Liver (tissue), 7 donors: ENCODE measurements at regions not wholly inside any gene's neighbourhood (a gene's known extent, or its start where the extent isn't known, plus 50 kb on each side); places are given as distances from the start of the nearest gene placed in this dataset.

ENCODE experiments used
- DNase-seq: peaks from one replicate; pipeline ENCODE4 v3.0.0-alpha.2; 2017; ENCODE audit warnings: low spot score
- H3K27ac ChIP-seq, 2 donors: one replicate each; pipeline ENCODE4 v1.7.0; 2013; ENCODE audit warnings: inconsistent platforms in 2 of 2, low read length in 2 of 2, control low read depth in 1 of 2, low read depth in 1 of 2, mild to moderate bottlenecking in 1 of 2
- H3K27me3 ChIP-seq, 4 donors: one replicate each; pipeline versions ENCODE4 v1.6.1 to v1.7.0; 2013; ENCODE audit warnings: low read length in 3 of 4, inconsistent platforms in 1 of 4, mild to moderate bottlenecking in 1 of 4, moderate library complexity in 1 of 4; ENCODE audit not compliant: control insufficient read depth in 4 of 4, insufficient read depth in 4 of 4
- H3K36me3 ChIP-seq, 4 donors: one replicate each; pipeline versions ENCODE4 v1.6.1 to v1.7.0; 2013; ENCODE audit warnings: low read length in 3 of 4, mild to moderate bottlenecking in 3 of 4, low read depth in 1 of 4, moderate library complexity in 1 of 4; ENCODE audit not compliant: control insufficient read depth in 4 of 4, insufficient read depth in 3 of 4
- H3K4me1 ChIP-seq, 4 donors: one replicate each; pipeline versions ENCODE4 v1.6.1 to v1.7.0; 2013; ENCODE audit warnings: low read length in 3 of 4, mild to moderate bottlenecking in 3 of 4, moderate library complexity in 1 of 4; ENCODE audit not compliant: control insufficient read depth in 4 of 4, insufficient read depth in 4 of 4
- H3K4me3 ChIP-seq, 3 donors: one replicate each; pipeline versions ENCODE4 v1.6.1 to v1.7.0; 2013; ENCODE audit warnings: low read length in 3 of 3, control low read depth in 1 of 3, low read depth in 1 of 3, mild to moderate bottlenecking in 1 of 3
- H3K9ac ChIP-seq, 2 donors: one replicate each; pipeline ENCODE4 v1.7.0; 2013; ENCODE audit warnings: low read length in 2 of 2, mild to moderate bottlenecking in 2 of 2, moderate library complexity in 2 of 2, control low read depth in 1 of 2, low read depth in 1 of 2
- H3K9me3 ChIP-seq, 4 donors: one replicate each; pipeline versions ENCODE4 v1.6.1 to v1.7.0; 2013; ENCODE audit warnings: low read length in 3 of 4; ENCODE audit not compliant: control insufficient read depth in 4 of 4
- ATF3 ChIP-seq: IDR thresholded peaks from 2 replicates; pipeline ENCODE4 v1.6.1; 2016; ENCODE audit warnings: antibody characterized with exemption
- EGR1 ChIP-seq, 2 donors: IDR thresholded peaks; 2 replicates each; pipeline ENCODE4 v1.6.1; 2016 to 2018; ENCODE audit warnings: antibody characterized with exemption in 2 of 2, low read depth in 2 of 2
- FOXA1 ChIP-seq: IDR thresholded peaks from 2 replicates; pipeline ENCODE4 v1.6.1; 2016; ENCODE audit warnings: antibody characterized with exemption
- FOXA2 ChIP-seq: IDR thresholded peaks from 2 replicates; pipeline ENCODE4 v1.6.1; 2016; ENCODE audit warnings: antibody characterized with exemption
- GABPA ChIP-seq, 2 donors: IDR thresholded peaks in 1 of 2; conservative IDR thresholded peaks in 1 of 2; 2 replicates each; pipeline ENCODE4 v1.6.1; 2016; ENCODE audit warnings: antibody characterized with exemption in 2 of 2, mild to moderate bottlenecking in 1 of 2, moderate library complexity in 1 of 2
- HNF4G ChIP-seq: IDR thresholded peaks from 2 replicates; pipeline ENCODE4 v1.6.1; 2016; ENCODE audit warnings: antibody characterized with exemption
- JUND ChIP-seq, 2 donors: IDR thresholded peaks; 2 replicates each; pipeline ENCODE4 v1.6.1; 2016; ENCODE audit warnings: antibody characterized with exemption in 2 of 2
- NR2F2 ChIP-seq: IDR thresholded peaks from 2 replicates; pipeline ENCODE4 v1.6.1; 2016; ENCODE audit warnings: antibody characterized with exemption
- RAD21 ChIP-seq, 2 donors: IDR thresholded peaks; 2 replicates each; pipeline ENCODE4 v1.6.1; 2016; ENCODE audit warnings: antibody characterized with exemption in 2 of 2, mild to moderate bottlenecking in 2 of 2
- REST ChIP-seq: IDR thresholded peaks from 2 replicates; pipeline ENCODE4 v1.6.1; 2016; ENCODE audit warnings: antibody characterized with exemption, mild to moderate bottlenecking
- RXRA ChIP-seq, 2 donors: IDR thresholded peaks; 2 replicates each; pipeline ENCODE4 v1.6.1; 2017 to 2018; ENCODE audit warnings: antibody characterized with exemption in 2 of 2, mild to moderate bottlenecking in 1 of 2
- SP1 ChIP-seq: IDR thresholded peaks from 2 replicates; pipeline ENCODE4 v1.6.1; 2018; ENCODE audit warnings: antibody characterized with exemption, mild to moderate bottlenecking
- TAF1 ChIP-seq: conservative IDR thresholded peaks from 2 replicates; pipeline ENCODE4 v1.6.1; 2016; ENCODE audit warnings: antibody characterized with exemption, mild to moderate bottlenecking
- YY1 ChIP-seq: IDR thresholded peaks from 2 replicates; pipeline ENCODE4 v1.6.1; 2016; ENCODE audit warnings: antibody characterized with exemption, mild to moderate bottlenecking
- WGBS: extraction: QIAGEN DNeasy Blood & Tissue Kit; methylation state at CpG from one replicate; pipeline ENCODE4 v1.1.7; 2013; 5-methylcytosine and 5-hydroxymethylcytosine counted together
- TF ChIP-seq, protein P1 (sequence below): IDR thresholded peaks from 2 replicates; pipeline ENCODE4 v1.6.1; 2016; ENCODE audit warnings: antibody characterized with exemption
- donor health status: healthy.
- donor health status: healthy.
- donor health status: healthy.
- donor health status: healthy.

- Histone ChIP-seq H3K4me1 (peaks cover 0 to 2% (median 0%) of the 10 kb centered on the region in 4 donors), H3K27me3 (no peaks in the 10 kb centered on the region), H3K27ac (no peak overlapping the region), H3K9me3 (no peaks in the 10 kb centered on the region), H3K9ac (no peak overlapping the region), H3K4me3 (no peak overlapping the region), H3K36me3 (no peaks in the 10 kb centered on the region)
- no peak for DNase-seq
- WGBS: 84% methylated on average over 8 of the region's 8 CpGs
- TF ChIP-seq EGR1 (IDR thresholded peaks at IDR 0.05; ENCODE audit: low read depth in 2 of 2) (no peak), RAD21 (IDR thresholded peaks at IDR 0.05) (peak; percentile 5 to 14), TAF1 (no peak), NR2F2 (no peak), ATF3 (no peak), JUND (IDR thresholded peaks at IDR 0.05) (no peak)
- TF ChIP-seq, protein P1, sequence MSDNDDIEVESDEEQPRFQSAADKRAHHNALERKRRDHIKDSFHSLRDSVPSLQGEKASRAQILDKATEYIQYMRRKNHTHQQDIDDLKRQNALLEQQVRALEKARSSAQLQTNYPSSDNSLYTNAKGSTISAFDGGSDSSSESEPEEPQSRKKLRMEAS: no peak
Observed at GRCh38 chr15:30030345-30030744, 52.4 kb upstream of the GOLGA8J start.

GRCh38 chr15:30023798-30024295, 58.9 kb upstream of the GOLGA8J start:
- DNase-seq: no peak
- no peaks in the 10 kb centered on the region for H3K9me3 ChIP-seq

DNA sequence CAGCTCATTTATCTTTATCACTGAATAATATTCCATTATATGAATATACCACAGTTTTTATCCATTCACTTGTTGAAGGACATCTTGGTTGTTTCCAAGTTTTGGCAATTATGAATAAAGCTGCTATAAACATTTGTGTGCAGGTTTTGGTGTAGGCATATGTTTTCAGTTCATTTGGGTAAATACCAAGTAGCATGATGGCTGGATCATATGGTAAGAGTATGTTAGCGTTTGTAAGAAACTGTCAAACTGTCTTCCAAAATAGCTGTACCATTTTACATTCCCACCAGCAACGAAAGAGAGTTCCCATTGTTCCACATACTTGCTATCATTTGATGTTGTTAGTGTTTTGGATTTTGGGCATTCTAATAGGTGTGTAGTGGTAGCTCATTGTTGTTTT, 72.0 kb upstream of the GOLGA8J start:
- no peak overlapping the region for H3K9ac ChIP-seq
- H3K27ac ChIP-seq: no peak overlapping the region
- WGBS: 91% methylated on average over 2 of the region's 2 CpGs
- H3K4me3 ChIP-seq: no peak overlapping the region
- no peaks in the 10 kb centered on the region for H3K36me3 ChIP-seq
- H3K4me1 ChIP-seq: no peaks in the 10 kb centered on the region
- no peaks in the 10 kb centered on the region for H3K9me3 ChIP-seq
- H3K27me3 ChIP-seq: no peaks in the 10 kb centered on the region
- no peak for DNase-seq
- TF ChIP-seq ATF3 (no peak), NR2F2 (no peak), EGR1 (IDR thresholded peaks at IDR 0.05; ENCODE audit: low read depth in 2 of 2) (no peak), HNF4G (no peak), TAF1 (no peak), REST (no peak), JUND (IDR thresholded peaks at IDR 0.05) (no peak), RXRA (IDR thresholded peaks at IDR 0.05) (no peak), SP1 (no peak), YY1 (no peak), GABPA (IDR thresholded peaks at IDR 0.05 in 1 of 2, conservative IDR thresholded peaks at IDR 0.05 in 1 of 2) (no peak), FOXA1 (no peak), FOXA2 (no peak), RAD21 (IDR thresholded peaks at IDR 0.05) (no peak)
- TF ChIP-seq, protein P1: no peak

More at GRCh38 chr15:30023798-30024295, 58.9 kb upstream of the GOLGA8J start:
- peaks cover 0 to 2% (median 0%) of the 10 kb centered on the region in 4 donors for H3K4me1 ChIP-seq
- no peaks in the 10 kb centered on the region for H3K27me3 ChIP-seq
- 63% methylated on average over 6 of the region's 6 CpGs for WGBS
- no peak overlapping the region for H3K4me3 ChIP-seq
- H3K9ac ChIP-seq: no peak overlapping the region
- no peaks in the 10 kb centered on the region for H3K36me3 ChIP-seq
- no peak overlapping the region for H3K27ac ChIP-seq
- TF ChIP-seq FOXA1 (no peak), REST (no peak)
